ENCODE measurements at regions not wholly inside any gene's neighbourhood (a gene's known extent, or its start where the extent isn't known, plus 50 kb on each side); places are given as distances from the start of the nearest gene placed in this dataset.

GRCh38 chr13:97119943-97120342, 102.2 kb upstream of the MBNL2 start:
- TF ChIP-seq EZH2 (IDR thresholded peaks at IDR 0.05; ENCODE audit: insufficient read depth, poor library complexity, severe bottlenecking): no peak
- TF ChIP-seq EZH2phosphoT487 (IDR thresholded peaks at IDR 0.05; ENCODE audit: insufficient read depth, low read depth): no peak

Measured in GM23248 (cell line).